Vagina (tissue), 2 donors: ENCODE measurements at regions not wholly inside any gene's neighbourhood (a gene's known extent, or its start where the extent isn't known, plus 50 kb on each side); places are given as distances from the start of the nearest gene placed in this dataset.

Source experiments
- CTCF ChIP-seq, 3 experiments: fragments of 450-650 bp in 2 of 3; fragments of 200-600 bp in 1 of 3; sonication (generic) in 1 of 3; IDR thresholded peaks; one replicate each; pipeline ENCODE4 v1.5.1; 2017 to 2019; ENCODE audit warnings: antibody characterized with exemption in 3 of 3, mild to moderate bottlenecking in 2 of 3, moderate library complexity in 2 of 3
- POLR2AphosphoS5 ChIP-seq, 2 donors: sonication (generic); formaldehyde crosslinking; IDR thresholded peaks; one replicate each; pipeline ENCODE4 v1.9.0; 2017; ENCODE audit warnings: antibody characterized with exemption in 2 of 2, mild to moderate bottlenecking in 2 of 2, low read depth in 1 of 2; ENCODE audit not compliant: insufficient read depth in 1 of 2

GRCh38 chr21:43361127-43361492 lies 65.8 kb downstream of the SIK1 start:
- TF ChIP-seq CTCF (IDR thresholded peaks at IDR 0.05), result no peak
- TF ChIP-seq POLR2AphosphoS5 (IDR thresholded peaks at IDR 0.05; ENCODE audit: insufficient read depth in 1 of 2, low read depth in 1 of 2), result no peak
